ENCODE measurements at regions not wholly inside any gene's neighbourhood (a gene's known extent, or its start where the extent isn't known, plus 50 kb on each side); places are given as distances from the start of the nearest gene placed in this dataset.
"Not testable (repeated sequence)": the region's sequence is repeated elsewhere in the genome, so short reads cannot be mapped to it uniquely, and the experiment has no call there.

- no peak for DNase-seq (ENCODE audit: low read depth)
Measured at GRCh38 chr5:40134883-40135520, 544.7 kb upstream of the PTGER4 start.

GRCh38 chr5:40124367-40124766 lies 555.3 kb upstream of the PTGER4 start:
- no peak for DNase-seq (ENCODE audit: low read depth)

- no peak for DNase-seq (ENCODE audit: low read depth)
Measured at GRCh38 chr5:40121236-40121635, 558.5 kb upstream of the PTGER4 start.

DNA sequence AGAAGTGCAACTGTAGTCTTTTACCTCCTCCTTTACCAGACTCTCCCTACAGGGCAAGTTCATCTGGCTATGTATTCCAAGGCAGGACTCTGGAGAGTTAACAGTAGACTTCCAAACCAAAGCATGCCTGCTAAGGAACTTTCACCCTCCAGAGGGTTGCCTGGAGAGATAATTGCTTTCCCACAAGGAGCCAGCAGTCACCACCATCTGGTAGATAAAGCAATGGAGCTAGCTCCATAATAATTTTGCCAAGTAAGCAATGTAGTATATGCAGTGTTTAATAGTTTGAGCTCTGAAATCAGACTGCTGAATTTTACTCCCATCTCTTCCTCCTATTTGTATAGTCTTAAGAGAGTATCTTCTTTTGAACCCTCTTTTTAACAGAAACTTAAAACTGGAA lies 566.8 kb upstream of the PTGER4 start:
- no peak for DNase-seq (ENCODE audit: low read depth)

- DNase-seq (ENCODE audit: low read depth) = not testable (repeated sequence)
Measured at GRCh38 chr5:40111036-40111435, 568.7 kb upstream of the PTGER4 start.

DNA sequence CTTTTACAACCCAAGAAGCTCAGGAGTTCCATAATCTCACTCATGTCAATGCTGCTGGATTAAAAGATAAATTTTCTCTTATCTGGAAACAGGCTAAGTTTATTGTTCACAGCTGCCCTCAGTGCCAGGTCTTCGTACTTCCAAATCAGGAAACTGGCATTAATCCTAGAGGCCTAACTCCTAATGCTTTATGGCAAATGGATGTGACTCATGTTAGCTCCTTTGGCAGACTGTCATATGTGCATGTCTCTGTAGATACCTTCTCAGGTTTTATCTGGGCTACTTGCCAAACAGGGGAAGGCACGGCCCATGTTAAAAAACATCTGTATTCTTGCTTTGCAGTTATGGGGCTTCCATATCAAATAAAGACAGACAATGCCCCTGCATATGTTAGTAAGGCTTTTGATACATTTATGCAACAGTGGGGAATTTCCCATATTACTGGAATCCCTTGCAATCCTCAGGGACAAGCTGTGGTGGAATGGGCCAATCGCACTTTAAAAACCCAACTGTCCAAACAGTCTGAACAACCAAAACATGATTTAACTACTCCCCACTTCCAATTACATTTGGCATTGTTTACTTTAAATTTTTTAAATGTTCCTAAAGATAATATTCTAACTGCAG lies 570.8 kb upstream of the PTGER4 start:
- DNase-seq (ENCODE audit: low read depth) = peak; percentile 47

- not testable (repeated sequence) for DNase-seq (ENCODE audit: low read depth)
Measured at GRCh38 chr5:40107786-40108185, 571.9 kb upstream of the PTGER4 start.

DNA sequence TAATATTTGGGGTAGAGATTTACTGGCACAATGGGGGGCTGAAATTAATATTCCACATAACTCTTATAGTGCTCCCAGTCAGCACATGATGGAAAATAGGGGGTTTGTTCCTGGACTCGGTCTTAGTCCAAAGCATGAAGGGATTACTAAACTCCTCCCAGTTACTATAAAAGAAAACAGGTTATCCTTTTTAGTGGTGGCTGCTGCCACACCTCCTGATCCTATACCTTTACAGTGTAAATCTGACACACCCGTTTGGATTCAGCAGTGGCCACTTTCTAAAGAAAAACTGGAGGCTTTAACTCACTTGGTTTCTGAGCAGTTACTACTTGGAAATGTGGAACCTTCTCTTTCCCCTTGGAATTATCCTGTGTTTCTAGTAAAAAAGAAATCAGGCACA lies 572.9 kb upstream of the PTGER4 start:
- no peak for DNase-seq (ENCODE audit: low read depth)

DNA sequence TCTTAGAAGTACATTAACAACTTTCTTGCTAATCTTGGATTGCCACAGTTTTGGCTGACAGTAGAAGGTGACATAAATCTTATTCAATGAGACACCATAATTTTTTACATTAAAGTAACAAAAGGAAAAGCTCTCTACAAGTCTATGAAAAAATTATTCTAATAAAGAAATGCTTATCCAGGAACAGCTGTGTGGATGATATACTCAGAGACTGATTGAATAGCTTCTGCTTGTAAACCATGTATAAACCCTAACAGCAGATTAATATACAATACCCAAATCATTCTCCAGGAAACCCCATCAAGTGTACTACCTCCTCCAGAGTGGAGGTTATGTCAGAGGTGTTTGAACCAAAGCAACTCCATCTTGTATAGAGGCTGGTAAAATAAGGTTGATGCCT lies 581.4 kb upstream of the PTGER4 start:
- DNase-seq (ENCODE audit: low read depth) = no peak

GRCh38 chr5:40093550-40093949 lies 586.2 kb upstream of the PTGER4 start:
- DNase-seq (ENCODE audit: low read depth) = no peak

GRCh38 chr5:40089269-40089668 lies 590.4 kb upstream of the PTGER4 start:
- no peak for DNase-seq (ENCODE audit: low read depth)

DNA sequence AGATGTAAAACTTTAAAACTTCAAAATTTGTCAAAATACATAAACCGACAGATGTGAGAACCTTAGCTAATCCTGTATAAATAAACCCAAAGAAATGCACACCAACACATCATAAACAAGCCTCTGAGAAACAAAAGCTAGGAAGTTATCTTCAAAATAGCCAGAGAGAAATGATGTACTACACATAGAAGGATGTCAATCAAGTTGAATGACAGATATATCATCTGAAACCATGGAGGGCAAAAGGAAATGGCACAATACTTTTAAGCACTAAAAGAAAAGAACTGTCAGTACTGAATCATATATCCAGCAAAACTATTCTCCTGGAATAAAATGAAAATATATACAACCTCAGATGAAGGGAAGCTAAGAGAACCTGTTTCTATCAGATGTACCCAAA lies 595.1 kb upstream of the PTGER4 start:
- DNase-seq (ENCODE audit: low read depth) = no peak

DNA sequence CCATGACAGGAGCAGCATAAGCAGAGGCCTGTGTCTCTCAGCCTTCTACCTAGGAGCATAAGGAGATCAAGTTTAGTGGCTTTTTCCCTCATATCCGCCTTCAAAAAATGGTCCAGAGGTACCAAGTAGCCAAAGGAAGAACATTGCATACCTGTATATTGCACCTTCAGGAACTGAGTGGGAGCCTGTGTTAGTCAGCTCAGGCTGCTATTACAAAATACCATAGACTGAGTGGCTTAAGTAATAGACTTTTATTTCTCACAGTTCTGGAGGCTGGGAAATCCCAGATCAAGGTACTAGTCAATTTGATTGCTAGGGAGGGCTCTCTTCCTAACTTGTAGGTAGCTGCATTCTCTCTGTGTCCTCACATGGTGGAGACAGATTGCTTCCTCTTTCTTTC lies 597.4 kb upstream of the PTGER4 start:
- DNase-seq (ENCODE audit: low read depth) = no peak

- no peak for DNase-seq (ENCODE audit: low read depth)
Measured at GRCh38 chr5:40080191-40080590, 599.5 kb upstream of the PTGER4 start.

- no peak for DNase-seq (ENCODE audit: low read depth)
Measured at GRCh38 chr5:40078898-40079575, 600.7 kb upstream of the PTGER4 start.

DNA sequence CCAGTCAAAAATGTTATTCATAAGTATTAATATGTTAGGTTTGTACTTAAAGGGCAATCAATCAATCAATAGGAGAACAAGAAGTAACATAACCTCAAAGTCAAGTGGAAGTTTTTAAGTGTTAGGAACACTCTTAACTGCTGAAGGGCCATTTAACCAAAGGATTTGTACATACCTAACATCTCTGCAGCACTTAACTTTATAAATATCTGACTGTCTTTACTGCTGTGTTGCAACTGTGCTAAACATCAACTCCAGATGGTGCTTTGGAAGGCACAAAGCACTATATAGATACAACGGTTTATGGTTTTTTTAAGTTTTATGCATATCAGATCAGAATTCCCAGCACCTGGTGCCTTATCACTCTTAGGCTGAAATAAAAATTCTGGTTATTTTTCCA lies 604.9 kb upstream of the PTGER4 start:
- no peak for DNase-seq (ENCODE audit: low read depth)

DNA sequence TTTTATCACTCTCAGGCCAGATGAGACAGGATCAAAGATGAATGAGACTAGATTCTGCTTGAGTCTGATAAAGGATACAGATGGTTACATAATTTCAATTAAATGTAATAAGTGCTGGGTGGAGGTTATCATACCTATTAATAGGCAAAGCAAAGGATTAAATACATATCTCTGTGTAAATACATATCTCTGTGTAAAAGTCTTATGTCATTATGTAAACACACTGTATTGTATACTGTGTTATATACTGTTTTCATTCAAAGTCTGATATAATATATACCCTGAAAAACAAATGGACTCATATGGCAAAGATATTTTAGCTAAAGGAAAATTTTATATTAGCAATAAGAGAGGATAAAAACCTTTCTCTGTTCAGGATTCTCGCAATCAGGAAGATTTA lies 605.8 kb upstream of the PTGER4 start:
- DNase-seq (ENCODE audit: low read depth) = no peak

DNA sequence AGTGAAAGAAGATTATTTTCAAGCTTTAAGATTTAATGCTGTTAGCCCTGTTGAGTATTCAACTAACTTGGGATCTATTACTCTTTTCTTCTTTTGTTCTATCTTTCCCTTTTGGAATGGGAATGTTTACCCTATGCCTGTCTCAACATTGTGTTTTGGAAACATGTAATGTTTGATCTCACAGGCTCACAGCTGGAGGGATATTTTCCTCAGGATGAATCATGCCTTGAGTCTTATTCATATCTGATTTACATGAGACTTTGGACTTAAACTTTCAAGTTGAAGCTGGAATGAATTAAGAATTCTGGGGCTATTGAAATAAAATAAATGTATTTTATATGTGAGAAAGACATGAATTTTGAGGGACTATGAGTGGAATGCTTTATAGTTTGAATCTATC lies 607.8 kb upstream of the PTGER4 start:
- peak; percentile 21 for DNase-seq (ENCODE audit: low read depth)

- DNase-seq (ENCODE audit: low read depth) = no peak
Measured at GRCh38 chr5:40066616-40067015, 613.1 kb upstream of the PTGER4 start.

DNA sequence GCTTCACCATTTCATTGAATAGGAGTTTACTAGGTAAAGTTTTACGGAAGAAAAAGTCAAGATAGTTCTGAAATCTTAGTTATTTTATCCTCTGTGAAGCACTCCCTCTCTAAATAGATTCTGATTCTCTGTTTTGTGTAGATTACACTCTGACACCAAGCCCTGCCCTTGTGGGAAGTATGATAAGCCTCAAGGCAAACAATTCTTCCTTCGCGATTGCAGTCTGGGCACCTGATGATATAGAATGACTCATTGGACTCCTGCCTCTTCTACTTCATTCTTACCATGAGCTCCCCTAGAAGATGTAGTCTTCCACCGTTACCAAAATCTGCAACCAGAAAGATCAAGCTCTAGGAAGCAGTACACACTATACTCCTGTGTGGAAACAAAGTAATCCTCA lies 626.9 kb upstream of the PTGER4 start:
- DNase-seq (ENCODE audit: low read depth) = no peak

- no peak for DNase-seq (ENCODE audit: low read depth)
Measured at GRCh38 chr5:40046792-40047191, 622.0 kb upstream of the DAB2 start.

- DNase-seq (ENCODE audit: low read depth) = no peak
Measured at GRCh38 chr5:40045429-40045828, 620.6 kb upstream of the DAB2 start.

- no peak for DNase-seq (ENCODE audit: low read depth)
Measured at GRCh38 chr5:40043916-40044315, 619.1 kb upstream of the DAB2 start.

GRCh38 chr5:40041452-40041851 lies 616.7 kb upstream of the DAB2 start:
- DNase-seq (ENCODE audit: low read depth) = no peak
